ENCODE measurements at regions not wholly inside any gene's neighbourhood (a gene's known extent, or its start where the extent isn't known, plus 50 kb on each side); places are given as distances from the start of the nearest gene placed in this dataset.

GRCh38 chr4:173880897-173881296, 350.9 kb upstream of the HAND2 start:
- TF ChIP-seq EZH2 (IDR thresholded peaks at IDR 0.05; ENCODE audit: insufficient read depth, poor library complexity, severe bottlenecking) (no peak), EZH2phosphoT487 (IDR thresholded peaks at IDR 0.05; ENCODE audit: insufficient read depth, low read depth) (no peak)

All from GM23248 (cell line).